Peyer's patch (tissue), 4 donors: ENCODE measurements at regions not wholly inside any gene's neighbourhood (a gene's known extent, or its start where the extent isn't known, plus 50 kb on each side); places are given as distances from the start of the nearest gene placed in this dataset.

ENCODE experiments used
- POLR2A ChIP-seq, 2 donors: fragments of 450-650 bp; IDR thresholded peaks; one replicate each; pipeline ENCODE4 v1.5.1; 2017; ENCODE audit warnings: antibody characterized with exemption in 2 of 2, mild to moderate bottlenecking in 2 of 2, moderate library complexity in 2 of 2
- TF ChIP-seq, protein P1 (sequence below), 6 experiments: fragments of 450-650 bp in 4 of 6; fragments of 200-600 bp in 2 of 6; sonication (generic) in 1 of 6; IDR thresholded peaks; one replicate each; pipeline ENCODE4 v1.5.1; 2017 to 2019; ENCODE audit warnings: antibody characterized with exemption in 6 of 6, mild to moderate bottlenecking in 3 of 6, moderate library complexity in 1 of 6

DNA sequence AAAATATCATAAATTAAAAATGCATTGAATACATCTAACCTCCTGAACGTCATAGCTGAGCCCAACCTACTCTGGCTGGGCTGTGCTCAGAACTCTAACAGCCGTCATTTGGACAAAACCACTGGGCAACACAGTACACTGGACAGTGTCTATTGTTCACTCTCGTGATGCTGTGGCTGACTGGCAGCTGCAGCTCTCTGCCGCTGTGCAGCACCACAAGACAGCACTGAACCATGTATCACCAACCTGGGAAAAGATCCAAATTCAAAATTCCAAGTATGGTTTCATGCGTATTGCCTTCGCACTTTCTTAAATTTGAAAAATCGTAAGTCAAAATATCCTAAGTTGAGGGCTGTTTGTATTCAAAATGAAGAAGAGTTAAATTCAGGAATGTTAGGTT is 145.1 kb upstream of the CNTN4 start:
- TF ChIP-seq, protein P1, sequence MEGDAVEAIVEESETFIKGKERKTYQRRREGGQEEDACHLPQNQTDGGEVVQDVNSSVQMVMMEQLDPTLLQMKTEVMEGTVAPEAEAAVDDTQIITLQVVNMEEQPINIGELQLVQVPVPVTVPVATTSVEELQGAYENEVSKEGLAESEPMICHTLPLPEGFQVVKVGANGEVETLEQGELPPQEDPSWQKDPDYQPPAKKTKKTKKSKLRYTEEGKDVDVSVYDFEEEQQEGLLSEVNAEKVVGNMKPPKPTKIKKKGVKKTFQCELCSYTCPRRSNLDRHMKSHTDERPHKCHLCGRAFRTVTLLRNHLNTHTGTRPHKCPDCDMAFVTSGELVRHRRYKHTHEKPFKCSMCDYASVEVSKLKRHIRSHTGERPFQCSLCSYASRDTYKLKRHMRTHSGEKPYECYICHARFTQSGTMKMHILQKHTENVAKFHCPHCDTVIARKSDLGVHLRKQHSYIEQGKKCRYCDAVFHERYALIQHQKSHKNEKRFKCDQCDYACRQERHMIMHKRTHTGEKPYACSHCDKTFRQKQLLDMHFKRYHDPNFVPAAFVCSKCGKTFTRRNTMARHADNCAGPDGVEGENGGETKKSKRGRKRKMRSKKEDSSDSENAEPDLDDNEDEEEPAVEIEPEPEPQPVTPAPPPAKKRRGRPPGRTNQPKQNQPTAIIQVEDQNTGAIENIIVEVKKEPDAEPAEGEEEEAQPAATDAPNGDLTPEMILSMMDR (IDR thresholded peaks at IDR 0.05) = no peak
- no peak for TF ChIP-seq POLR2A (IDR thresholded peaks at IDR 0.05)
